Endometrial microvascular endothelial cells (primary cell): ENCODE measurements at regions not wholly inside any gene's neighbourhood (a gene's known extent, or its start where the extent isn't known, plus 50 kb on each side); places are given as distances from the start of the nearest gene placed in this dataset.
"Not testable (repeated sequence)": the region's sequence is repeated elsewhere in the genome, so short reads cannot be mapped to it uniquely, and the experiment has no call there.

Experiments used
- in situ Hi-C: cut with HindIII; loops from 2 replicates; pipeline ENCODE4 v1.10.0; 2017; ENCODE audit warnings: low sequenced_read_pairs, low pct_unique_long_range_greater_than_20kb; ENCODE audit errors: inconsistent ontology term

DNA sequence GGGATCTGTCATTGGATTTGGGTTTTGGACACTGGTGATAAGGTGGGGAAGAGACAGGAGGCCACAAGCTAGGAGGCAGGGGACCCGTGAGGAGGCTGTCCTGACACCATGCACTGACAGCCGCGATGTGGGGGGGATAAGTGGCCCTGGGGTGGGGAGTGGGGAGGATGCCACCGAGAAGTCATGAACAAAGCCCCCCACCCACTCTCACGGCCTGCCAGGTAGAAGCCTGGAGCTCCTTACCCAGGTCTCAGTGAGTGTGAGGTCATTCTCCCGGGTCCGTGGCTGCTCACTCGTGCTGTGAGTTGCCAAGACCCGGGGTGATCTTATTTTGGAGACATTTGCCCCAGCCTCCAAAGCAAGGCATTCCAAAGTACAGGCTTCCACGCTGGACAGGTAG, 165.9 kb upstream of the TNRC6C start:
- in situ Hi-C loops = no loop called here

GRCh38 chr17:77793146-77793970, 165.1 kb upstream of the TNRC6C start:
- in situ Hi-C loops = no loop called here

DNA sequence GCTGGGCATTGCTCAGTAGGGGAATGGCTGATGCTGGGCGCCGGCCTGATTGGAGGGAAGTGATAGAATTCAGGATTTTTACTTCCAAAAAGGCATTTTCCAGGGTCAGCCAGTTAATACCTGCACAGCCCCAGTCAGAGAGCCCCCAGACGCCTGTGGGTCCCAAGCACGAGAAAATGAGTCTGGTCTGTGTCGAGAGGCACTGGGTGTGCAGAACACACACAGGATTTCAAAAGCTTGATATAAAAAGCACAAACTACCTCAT, 164.6 kb upstream of the TNRC6C start:
- in situ Hi-C loops = no loop called here

GRCh38 chr17:77794846-77795245, 163.7 kb upstream of the TNRC6C start:
- in situ Hi-C loops = no loop called here

- in situ Hi-C loops = no loop called here
Measured at GRCh38 chr17:77795685-77796084, 162.8 kb upstream of the TNRC6C start.

GRCh38 chr17:77796176-77796860, 162.2 kb upstream of the TNRC6C start:
- in situ Hi-C loops = no loop called here

DNA sequence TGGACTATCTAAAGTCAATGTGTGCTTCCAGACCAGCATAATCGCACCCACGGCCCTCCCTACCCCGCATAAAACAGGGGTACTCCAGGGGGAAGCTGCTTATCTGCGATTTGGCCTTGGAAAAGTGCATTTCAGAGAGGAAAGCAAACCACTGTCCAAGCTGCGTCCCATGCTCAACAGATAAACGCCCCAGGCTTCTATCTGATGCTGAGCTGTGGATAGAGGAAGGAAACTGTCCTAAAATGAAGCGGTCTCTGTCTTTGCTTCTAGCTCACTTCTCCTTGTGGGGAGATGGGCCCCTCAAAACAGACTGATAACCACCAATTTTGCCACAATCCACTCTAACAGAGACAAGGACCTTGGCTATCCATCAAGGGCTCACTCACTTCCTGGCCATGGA, 160.5 kb upstream of the TNRC6C start:
- in situ Hi-C loops = no loop called here

GRCh38 chr17:77798481-77798880, 160.0 kb upstream of the TNRC6C start:
- in situ Hi-C loops = no loop called here

DNA sequence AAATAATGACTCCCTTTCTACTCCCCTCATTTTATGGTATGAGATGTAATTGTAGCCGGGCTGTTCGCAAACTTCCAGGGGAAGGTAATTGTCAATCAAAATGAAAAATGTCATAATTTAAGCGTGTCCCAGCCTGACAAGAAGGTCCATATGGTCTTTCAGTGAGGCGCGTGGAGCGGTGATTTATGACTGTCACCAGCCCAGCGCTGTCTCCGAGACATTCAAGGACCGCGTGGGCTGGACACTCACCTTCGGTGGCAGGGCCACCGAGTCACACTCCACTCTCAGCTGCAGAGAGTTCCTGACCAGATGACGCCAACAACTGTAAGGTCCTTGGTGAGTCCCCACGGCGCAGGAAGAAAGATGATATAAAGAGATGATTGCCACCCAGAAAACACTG, 157.7 kb upstream of the TNRC6C start:
- in situ Hi-C loops = no loop called here

DNA sequence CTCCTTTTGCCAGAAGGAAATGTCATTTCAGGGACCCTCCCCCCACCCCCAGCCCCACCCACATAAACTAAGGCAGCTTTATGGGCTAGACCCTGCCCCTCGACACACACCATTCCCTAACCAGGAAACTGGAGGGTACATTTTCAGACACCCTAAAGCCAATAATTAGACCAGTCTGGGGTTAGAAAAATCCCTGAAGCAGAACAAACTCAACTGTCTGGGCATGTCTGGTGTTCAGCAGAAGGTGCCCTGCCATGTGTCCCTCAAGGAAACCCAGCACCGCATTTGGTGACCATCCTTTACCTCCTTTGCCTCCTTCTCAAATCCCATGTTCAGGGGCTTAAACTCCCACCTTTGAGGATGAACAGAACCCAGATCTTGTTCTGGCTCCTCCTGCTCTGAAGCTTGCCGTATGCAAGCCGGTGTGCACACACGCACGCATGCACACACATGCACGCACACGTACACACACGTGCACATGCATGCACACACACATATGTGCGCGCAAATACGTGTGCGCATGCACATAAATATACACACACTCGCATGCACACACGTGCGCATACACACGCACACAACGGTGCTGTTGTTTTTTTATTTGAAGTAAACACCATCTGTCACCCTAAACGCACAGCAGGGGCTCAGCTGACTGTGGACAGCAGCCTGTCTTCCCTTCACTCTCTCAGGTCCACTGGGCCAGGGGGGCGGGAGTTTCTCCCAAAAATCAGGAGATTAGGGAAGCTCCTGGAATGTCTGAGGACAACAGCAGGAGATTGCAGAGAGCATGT, 156.8 kb upstream of the TNRC6C start:
- in situ Hi-C loops = no loop called here

DNA sequence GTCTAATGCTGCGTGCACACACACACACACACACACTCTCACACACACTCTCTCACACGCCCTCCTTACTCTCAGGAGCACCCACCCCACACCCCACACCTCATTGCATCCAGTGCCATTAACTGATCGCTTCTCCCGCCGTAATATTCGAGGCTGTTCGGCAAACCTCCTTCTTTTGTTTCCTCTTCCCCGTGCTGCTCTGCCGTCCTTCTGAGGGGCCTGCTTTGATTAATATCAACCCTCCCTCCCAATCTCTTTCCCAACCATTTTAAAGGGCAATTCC, 156.2 kb upstream of the TNRC6C start:
- in situ Hi-C loops = no loop called here

DNA sequence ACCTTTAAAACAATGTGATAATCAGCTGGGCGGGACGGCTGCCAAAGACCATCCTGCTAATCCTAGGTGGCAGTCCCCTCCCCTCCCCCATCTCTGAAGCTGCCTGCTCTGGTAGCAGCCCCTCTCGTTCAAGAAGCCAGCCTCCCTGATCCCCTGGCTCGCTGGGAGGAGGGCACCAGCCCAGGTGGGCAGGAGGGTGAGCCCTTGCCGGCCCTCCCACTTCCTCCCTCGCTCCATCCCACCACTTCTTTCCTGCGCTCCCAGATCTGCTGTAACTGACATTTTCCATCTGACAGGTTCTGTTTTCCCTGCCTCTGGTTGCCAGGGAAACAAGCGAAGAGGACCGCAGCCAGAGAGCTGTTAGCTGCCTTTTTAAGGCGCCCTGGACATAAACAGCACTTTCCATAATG, 155.7 kb upstream of the TNRC6C start:
- in situ Hi-C loops = no loop called here

DNA sequence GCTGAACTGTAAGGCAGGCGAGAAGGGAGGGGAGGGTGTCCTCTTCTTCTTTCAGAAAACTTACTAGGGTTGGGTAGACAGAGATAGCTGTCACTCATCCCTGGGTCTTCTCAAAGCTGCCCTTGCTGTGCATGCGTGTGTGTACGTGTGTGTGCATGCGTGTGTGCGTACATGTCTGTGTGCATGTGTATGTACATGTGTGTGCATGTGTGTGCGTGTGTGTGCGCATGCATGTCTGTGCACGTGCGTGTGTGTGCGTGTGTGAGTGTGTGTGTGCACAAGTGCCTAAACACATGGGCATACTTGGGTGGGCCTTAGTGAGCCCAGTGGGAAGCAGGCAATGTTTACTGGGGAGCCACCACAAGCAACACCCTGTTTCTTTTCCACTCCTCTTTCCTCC, 154.8 kb upstream of the TNRC6C start:
- in situ Hi-C loops = no loop called here

GRCh38 chr17:77804796-77805426, 153.6 kb upstream of the TNRC6C start:
- in situ Hi-C loops = no loop called here

GRCh38 chr17:77805970-77806369, 152.5 kb upstream of the TNRC6C start:
- in situ Hi-C loops = not testable (repeated sequence)

DNA sequence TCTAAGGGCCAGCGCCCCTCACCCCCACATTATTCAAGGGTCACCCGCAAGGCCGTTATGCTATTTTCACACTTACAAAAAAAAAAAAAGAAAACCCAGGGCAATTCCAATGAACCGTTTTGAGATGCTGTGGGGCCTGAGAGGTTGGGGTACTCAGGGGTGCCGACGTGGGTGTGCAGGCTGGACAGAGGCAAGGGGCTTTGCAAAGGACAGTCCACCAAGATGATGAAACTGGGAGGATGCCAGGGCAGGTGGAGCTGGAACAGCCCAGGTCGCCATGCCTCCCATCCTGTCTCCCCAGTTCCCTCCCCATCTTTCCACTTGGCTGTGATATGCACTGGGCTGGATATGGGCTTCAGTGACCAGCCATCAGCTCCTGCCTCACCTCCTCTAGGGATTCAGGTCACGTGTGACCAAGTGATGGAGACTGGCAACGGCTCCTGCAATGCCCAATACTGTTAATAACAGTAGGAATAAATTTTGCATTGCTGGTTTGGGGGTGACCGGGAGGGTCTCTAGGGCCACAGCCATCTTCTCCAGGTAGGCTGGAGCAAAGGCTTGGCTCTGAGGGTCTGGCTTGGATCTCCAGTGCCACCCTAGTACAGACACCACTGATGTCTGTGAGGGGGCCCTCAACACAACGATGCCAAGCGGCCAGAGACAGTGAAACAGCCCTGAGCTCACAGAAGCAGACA, 151.3 kb upstream of the TNRC6C start:
- in situ Hi-C loops = no loop called here

GRCh38 chr17:77807746-77808441, 150.6 kb upstream of the TNRC6C start:
- in situ Hi-C loops = no loop called here

DNA sequence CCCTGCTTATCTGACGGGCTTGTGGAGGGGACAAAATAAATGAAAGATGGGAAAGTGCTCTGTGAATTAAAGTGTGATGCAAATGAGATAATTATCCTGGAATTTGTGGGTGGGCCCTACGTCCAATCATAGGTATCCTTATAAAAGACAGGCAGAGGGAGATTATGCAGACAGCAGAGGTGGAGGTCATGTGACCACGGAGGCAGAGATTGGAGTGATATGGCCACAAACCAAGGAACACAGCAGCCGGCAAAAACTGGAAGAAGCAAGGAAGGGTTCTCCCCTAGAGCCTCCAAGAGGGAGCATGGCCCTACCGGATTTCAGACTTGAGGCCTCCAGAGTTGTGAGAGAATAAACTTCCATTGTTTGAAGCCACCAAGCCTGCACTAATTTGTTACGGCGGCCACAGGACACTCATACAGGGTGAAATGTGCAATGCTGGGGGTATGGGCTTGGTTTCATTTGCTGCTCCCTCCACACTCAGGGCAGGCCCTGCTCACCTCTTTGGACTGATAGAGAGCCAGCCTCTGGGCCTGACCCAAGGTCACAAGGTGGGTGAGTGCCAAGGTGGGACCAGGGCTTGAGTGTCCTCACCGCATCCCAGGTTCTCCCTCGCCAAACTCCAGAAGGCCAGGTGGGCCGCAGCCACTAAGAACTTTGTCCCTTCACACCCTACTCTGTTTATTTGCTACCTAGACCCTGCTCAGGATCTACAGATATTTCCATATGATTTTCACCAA, 149.6 kb upstream of the TNRC6C start:
- in situ Hi-C loops = no loop called here
